ENCODE measurements at regions not wholly inside any gene's neighbourhood (a gene's known extent, or its start where the extent isn't known, plus 50 kb on each side); places are given as distances from the start of the nearest gene placed in this dataset.
"Not testable (repeated sequence)": the region's sequence is repeated elsewhere in the genome, so short reads cannot be mapped to it uniquely, and the experiment has no call there.

GRCh38 chr12:34398366-34398705 is 376.0 kb downstream of the ALG10 start:
- DNase-seq, result no peak

- DNase-seq, result no peak
These were observed 376.7 kb downstream of the ALG10 start for GRCh38 chr12:34398706-34399630.

- no peak for DNase-seq
These were observed 377.5 kb downstream of the ALG10 start for GRCh38 chr12:34399631-34400410.

- DNase-seq, result no peak
These were observed 378.1 kb downstream of the ALG10 start for GRCh38 chr12:34400411-34400881.

- DNase-seq, result no peak
These were observed 378.8 kb downstream of the ALG10 start for GRCh38 chr12:34400986-34401658.

GRCh38 chr12:34401659-34402227 is 379.4 kb downstream of the ALG10 start:
- no peak for DNase-seq

GRCh38 chr12:34402228-34402898 is 380.1 kb downstream of the ALG10 start:
- no peak for DNase-seq

GRCh38 chr12:34402899-34403705 is 380.8 kb downstream of the ALG10 start:
- DNase-seq, result no peak

GRCh38 chr12:34403706-34404376 is 381.5 kb downstream of the ALG10 start:
- no peak for DNase-seq

- no peak for DNase-seq
These were observed 382.3 kb downstream of the ALG10 start for GRCh38 chr12:34404377-34405285.

- DNase-seq, result no peak
These were observed 383.3 kb downstream of the ALG10 start for GRCh38 chr12:34405286-34406227.

GRCh38 chr12:34406228-34406995 is 384.1 kb downstream of the ALG10 start:
- no peak for DNase-seq

GRCh38 chr12:34406996-34407300 is 384.7 kb downstream of the ALG10 start:
- DNase-seq, result no peak

GRCh38 chr12:34407813-34408212 is 385.5 kb downstream of the ALG10 start:
- no peak for DNase-seq

GRCh38 chr12:34431509-34431908 is 409.2 kb downstream of the ALG10 start:
- not testable (repeated sequence) for DNase-seq
